ENCODE measurements at regions not wholly inside any gene's neighbourhood (a gene's known extent, or its start where the extent isn't known, plus 50 kb on each side); places are given as distances from the start of the nearest gene placed in this dataset.
"Not testable (repeated sequence)": the region's sequence is repeated elsewhere in the genome, so short reads cannot be mapped to it uniquely, and the experiment has no call there.

DNA sequence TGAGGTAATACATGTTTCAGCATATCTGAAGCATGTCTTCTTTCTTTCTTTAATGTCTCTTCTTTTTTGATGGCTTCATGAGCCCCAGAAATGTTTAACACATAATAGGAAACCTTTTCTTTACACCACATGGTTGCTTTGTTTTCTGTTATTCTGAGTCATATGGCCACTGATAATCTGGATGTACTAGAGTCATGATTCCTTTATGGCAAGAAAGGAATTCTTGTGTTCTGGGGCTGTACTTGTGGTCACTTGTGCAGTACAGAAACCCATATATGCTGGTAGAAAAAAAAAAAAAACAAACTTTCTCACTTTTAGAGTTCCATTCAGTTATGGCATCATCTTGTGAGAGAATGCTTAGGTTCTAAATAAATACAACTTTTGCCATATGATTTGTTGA lies 1669.3 kb upstream of the CDH9 start:
- no peak for DNase-seq (ENCODE audit: low read depth in 3 of 3, low spot score in 2 of 3)

DNA sequence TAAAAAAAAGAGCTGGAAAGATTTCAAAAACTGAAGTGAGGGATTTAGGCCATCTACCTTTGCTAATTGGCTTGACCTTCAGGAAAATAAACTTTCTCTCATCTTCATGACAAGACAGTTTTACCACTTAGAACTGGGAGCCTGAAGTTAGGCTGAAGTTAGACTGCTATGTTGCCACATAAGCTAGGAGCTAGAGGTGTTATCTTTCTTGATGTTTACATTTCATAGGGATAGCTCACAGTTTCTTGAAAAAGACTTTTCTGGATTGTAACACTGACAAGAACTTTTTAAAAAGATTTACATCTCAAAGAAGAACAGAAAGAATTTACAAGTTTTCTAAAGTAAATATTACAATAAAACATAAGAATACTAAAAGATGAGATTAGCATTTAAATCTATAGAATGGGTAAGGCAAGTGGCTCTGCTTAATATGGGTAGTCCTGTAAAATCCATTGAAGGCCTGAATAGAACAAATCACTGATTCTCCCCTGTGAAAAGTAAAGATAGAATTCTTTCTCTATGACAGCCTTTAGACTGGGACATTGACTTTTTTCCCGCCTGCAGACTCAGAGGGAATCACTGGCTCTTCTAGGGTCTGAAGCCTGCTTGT lies 1665.4 kb upstream of the CDH9 start:
- no peak for DNase-seq (ENCODE audit: low read depth in 3 of 3, low spot score in 2 of 3)

DNA sequence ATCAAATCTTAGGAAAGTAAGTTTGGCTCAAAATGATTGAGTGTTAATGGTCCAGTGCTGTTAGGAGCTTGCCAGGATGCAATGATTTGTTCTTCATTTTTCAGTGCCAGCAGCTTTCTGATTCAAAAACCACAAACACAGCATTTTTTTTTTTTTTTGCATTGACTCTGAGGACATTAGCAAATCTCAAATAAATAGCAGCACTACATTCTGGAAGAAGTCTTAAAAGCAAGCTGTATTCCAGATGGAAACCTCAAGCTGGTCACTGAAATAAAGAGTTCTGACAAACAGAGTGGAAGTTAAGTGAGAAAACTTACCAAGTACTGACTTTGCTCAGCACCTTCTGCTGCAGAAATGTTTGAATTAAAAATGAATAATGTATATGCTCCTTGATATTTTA lies 1653.1 kb upstream of the CDH9 start:
- DNase-seq (ENCODE audit: low read depth in 3 of 3, low spot score in 2 of 3): no peak

DNA sequence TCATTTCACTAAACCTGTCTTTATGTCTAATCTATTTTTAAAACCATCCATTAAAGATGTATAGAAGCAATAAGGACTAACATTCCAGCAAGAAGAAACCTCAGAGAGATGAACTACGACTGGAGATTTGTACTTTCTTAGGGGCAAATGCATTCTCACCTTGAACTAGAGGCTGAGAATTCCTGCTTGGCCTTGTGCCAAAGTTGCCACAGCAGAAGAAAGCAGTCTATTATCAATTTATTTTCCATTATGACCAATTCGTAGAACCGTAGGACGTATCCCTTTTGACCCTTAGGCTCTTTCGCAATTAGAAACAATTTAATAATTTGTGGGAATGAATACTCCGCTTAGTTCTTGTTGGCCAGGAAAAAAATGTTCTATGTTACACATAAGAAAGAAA lies 1647.4 kb upstream of the CDH9 start:
- no peak for DNase-seq (ENCODE audit: low read depth in 3 of 3, low spot score in 2 of 3)

DNA sequence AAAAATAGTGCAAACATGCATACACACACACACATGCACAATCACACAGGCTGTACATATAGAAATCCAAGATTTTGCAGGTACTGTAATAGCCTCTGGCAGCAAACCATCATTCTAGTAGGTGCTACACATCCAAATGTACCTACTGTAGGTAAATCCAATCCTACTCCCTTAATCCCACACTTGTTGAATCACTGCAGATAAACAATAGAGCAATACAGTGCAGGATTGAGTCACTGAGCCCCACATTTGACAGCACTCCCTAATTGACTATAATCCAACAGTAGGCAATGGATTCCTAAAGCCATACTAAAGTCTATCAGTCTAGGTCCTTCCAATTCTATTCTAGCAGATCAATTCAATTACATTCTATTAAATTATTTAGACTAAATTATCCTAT lies 1640.5 kb upstream of the CDH9 start:
- DNase-seq (ENCODE audit: low read depth in 3 of 3, low spot score in 2 of 3): no peak

DNA sequence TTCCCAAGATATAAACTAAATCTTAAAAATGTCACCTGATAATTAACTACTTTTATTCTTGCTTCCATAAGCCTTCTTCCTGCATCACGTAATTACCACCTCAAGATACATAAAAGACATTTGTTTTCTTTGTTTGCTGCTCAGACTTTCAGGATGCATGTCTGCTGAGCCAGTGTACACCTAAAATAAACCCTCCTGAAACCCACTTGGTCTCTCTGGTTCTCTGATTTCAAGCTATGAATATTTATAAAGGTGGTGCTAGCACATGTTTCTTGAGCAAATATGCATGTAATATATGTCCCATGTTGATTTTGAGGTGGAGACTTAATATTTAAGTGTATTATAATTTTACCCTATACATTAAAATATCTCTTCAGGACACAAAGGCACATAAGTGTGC lies 1627.7 kb upstream of the CDH9 start:
- DNase-seq (ENCODE audit: low read depth in 3 of 3, low spot score in 2 of 3): no peak

DNA sequence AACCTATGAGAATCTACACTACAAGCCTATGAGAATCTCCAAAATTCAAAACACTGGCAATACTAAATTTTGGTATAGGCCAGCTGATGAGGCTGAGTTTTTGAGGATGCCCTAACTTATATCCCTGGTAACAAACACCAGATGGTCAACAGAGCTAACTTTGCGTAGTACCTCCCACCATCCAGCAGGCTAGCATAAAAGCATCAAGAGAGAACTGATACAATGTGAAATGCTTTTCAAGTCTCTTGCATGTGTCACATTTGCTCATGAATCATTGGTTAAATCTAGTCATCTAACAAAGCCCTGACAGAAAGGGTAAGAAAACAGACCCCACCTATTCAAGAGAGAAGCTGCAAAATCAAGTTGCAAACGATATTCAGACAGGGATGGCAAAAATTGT lies 1609.7 kb upstream of the CDH9 start:
- no peak for DNase-seq (ENCODE audit: low read depth in 3 of 3, low spot score in 2 of 3)

DNA sequence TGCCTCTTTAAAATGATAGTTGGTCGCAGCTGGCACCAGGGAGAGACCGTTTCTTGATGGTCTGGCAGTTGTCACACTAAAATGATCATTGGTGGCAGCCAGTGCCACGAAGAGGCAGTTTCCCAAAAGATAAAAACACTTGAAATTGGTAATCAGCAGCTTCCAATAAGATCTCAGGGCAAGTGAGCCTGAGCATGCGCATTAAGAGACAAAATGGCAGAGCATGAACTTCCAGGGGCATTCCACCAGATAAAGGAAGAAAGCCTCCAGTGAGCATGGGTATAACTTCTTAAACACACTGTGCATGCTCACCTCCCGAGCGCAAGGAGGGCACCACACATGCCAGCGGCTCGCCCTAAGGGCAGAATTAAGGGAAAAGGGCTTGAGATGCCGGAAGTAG lies 1594.2 kb upstream of the CDH9 start:
- no peak for DNase-seq (ENCODE audit: low read depth in 3 of 3, low spot score in 2 of 3)

DNA sequence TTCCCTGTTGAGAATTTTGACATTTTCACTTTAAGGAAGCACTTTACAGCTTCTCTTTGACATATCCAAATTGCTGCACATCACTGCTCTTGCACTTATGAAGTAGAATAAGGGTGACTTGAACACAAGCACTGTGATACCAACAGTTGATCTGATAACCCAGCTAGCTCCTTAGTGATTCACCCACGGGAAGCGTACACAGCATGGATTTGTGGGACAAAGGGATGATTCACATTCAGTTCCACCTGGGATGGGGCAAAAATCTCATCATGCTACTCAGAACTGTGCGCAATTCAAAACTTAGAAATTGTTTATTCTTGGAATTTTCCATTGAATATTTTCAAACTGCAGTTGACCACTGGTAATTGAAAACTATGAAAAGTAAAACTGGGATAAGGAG lies 1565.5 kb upstream of the CDH9 start:
- no peak for DNase-seq (ENCODE audit: low read depth in 3 of 3, low spot score in 2 of 3)

DNA sequence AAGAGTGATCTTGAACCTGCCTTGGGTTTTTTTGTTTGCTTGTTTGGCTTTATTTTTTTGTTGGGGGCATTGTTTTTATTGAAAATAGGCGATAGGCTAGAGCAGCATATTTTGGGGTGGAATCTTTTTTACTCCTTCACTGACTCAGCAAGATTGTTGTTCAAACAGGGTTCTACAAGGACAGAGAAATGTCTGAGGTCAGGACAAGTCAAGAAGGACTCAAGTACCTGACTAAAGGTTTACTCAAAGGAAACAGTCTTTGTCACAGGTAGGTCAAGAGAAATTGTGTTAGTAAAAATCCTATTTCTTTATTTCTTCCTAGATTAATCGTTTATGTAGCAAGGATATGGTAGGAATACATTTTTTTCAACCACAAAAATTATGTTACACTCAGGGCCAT lies 1564.0 kb upstream of the CDH9 start:
- DNase-seq (ENCODE audit: low read depth in 3 of 3, low spot score in 2 of 3): no peak

DNA sequence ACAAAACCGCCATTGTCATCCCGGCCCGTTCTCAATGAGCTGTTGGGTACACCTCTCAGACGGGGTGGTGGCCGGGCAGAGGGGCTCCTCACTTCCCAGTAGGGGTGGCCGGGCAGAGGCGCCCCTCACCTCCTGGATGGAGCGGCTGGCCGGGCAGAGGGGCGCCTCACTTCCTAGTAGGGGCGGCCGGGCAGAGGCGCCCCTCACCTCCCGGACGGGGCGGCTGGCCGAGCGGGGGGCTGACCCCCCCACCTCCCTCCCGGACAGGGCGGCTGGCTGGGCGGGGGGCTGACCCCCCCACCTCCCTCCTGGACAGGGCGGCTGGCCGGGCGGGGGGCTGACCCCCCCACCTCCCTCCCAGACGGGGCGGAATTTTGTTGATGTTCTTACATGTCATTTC lies 1558.3 kb upstream of the CDH9 start:
- DNase-seq (ENCODE audit: low read depth in 3 of 3, low spot score in 2 of 3): not testable (repeated sequence)

DNA sequence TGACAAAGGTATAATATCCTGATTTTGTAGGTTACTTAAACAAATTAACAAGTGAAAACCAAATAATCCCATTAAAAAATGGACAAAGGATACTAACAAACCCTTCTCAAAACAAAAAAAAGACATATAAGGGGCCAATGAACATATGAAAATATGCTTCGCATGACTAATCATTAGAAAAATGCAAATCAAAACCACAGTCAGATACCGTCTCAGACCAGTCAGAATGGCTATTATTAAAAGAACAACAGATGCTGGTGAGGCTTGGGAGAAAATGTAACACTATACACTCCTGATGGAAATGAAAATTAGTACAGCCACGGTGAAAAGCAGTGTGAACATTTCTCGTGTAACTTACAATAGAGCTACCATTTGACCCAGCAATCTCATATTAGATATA lies 1542.2 kb upstream of the CDH9 start:
- DNase-seq (ENCODE audit: low read depth in 3 of 3, low spot score in 2 of 3): no peak

DNA sequence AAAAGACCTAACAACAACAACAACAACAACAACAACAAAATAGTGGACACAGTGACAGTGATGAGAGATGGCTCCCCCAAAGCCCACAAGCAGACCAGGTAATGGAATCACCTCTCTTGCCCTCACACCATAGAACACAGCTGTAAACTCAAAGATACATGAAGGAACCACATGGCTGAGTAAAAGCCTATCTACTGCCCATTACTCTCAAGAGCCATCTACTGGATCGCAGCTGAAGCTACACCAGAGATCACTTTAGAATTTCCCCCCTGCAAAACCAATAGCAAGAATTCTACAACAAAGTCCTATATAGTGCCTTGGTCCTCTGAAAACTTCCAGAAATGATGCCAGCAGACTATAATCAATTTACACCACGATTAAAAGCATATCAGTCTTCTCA lies 1537.6 kb upstream of the CDH9 start:
- DNase-seq (ENCODE audit: low read depth in 3 of 3, low spot score in 2 of 3): no peak

DNA sequence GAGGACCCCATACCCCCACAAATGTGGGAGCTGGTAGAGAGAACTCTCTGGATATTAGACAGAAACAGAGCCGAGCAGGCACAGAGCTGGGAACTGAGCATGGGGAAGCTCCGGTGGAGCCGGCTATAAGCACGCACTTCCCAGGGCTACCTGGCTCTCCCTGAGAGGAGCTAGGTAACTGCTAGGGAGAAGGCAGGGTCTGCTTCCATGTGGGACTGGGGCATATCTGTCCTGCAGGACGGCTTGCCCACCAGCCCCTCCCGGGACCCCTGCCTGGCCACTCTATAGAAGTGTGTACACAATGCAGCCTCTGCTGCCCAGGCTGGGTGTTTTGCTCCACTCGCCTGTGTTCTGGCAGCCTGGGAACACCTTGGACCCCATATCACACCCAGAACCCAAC lies 1537.0 kb upstream of the CDH9 start:
- DNase-seq (ENCODE audit: low read depth in 3 of 3, low spot score in 2 of 3): no peak

DNA sequence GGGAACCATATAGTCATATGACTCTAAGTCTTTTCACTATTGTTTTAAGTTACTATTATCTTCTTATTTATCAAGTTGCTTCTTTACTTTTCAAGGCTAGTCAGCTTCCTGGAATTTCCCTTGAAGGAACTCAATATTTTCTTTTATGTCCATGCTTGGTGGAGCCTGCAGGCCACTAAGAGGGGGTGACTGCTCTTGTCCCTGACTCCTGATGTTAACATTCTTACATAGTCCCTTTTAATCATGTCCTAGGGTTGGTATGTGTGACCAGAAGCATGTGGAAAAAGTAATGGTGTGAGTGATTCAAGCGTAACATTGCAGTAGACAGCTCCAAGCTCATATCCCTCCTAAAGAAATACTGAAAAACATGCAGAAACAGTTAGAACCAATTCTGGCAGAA lies 1536.2 kb upstream of the CDH9 start:
- no peak for DNase-seq (ENCODE audit: low read depth in 3 of 3, low spot score in 2 of 3)

DNA sequence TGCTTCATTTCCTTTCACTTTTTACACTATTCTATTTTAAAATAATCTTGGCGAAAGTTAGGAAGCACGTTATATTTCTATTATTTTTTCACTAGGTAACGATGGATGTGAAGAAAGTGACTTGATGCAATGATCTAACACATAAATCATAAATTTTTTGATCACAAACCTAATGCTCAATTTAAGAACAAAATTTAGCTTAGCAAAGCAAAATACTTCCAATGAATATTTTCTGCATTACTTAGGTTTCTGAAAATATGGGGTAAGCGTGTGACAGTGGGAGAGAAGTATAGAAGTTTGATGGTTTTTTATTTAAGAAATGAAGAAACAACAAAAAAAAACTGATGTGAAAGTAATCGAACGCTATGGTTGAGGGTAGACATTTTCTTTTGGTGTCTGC lies 1528.7 kb upstream of the CDH9 start:
- DNase-seq (ENCODE audit: low read depth in 3 of 3, low spot score in 2 of 3): no peak

DNA sequence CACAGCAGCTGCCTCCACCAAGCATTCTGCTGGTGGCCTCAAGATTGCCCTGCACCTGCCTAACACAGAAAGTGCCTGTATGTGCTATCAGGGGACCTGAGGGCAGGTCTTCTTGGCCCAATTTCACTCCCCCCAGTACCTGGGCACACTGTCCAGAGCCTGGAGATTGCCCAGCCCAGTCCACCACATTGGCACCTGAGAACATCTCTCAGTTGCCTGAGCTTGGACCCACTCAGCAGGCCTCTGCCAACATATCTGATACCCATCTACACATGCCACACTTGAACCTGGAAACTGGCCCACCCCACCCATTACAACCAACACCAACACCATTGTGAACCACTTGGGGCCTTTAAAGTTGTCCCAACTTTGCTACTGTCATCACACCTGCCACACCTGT lies 1523.1 kb upstream of the CDH9 start:
- no peak for DNase-seq (ENCODE audit: low read depth in 3 of 3, low spot score in 2 of 3)

DNA sequence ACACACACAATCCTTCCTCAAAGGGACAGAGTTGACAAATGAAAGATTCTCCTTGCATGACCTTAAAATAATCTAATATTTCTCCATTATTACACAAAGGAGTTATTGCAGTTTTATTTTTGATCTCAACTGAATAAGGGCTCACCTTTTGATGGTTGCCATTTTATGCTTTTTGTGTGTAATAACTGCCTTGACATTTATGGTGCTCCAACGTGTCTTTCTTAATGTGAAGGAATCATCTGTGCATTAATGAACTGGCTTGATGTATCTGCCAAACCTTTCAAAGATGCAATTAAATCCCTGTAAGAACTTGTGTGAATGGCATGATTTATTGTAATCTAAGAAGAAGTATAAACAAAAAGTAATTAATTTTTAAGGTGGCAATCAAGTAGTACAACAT lies 1519.8 kb upstream of the CDH9 start:
- DNase-seq (ENCODE audit: low read depth in 3 of 3, low spot score in 2 of 3): no peak

DNA sequence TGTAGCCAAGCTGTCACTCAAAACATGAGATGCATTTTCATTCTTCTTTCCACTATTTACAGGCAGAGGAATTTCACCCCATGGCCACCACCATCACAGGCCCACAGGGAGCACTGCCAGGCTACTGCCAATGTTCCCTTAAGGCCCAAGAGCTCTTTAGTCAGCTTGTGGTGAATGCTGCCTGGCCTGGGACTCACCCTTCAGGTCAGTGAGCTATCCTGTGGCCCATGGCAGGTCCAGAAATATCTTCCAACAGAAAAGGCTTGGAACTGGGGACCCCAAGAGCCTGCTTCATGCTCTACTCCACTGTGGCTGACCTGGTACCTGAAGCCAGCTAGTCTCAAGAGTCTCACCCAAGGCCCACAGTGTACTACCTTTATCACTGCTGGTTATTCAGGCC lies 1518.7 kb upstream of the CDH9 start:
- DNase-seq (ENCODE audit: low read depth in 3 of 3, low spot score in 2 of 3): no peak

DNA sequence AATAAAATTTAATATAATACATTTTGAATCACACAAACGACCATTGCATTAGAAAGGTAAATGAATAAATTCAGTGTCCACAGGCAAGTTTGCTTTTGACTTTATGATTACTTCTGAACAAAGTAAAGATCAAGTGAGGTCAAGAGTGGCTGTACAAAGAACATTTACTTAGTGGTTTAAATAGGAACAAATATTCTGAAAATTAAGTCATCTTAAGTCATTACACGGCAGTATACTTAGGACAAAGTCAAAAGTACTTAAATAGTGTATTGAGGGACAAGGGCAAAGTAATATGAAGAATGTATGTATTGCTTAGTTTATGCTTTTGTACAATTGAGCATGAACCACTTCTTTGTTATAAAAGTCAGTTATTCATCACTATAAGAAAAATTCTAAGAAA lies 1511.2 kb upstream of the CDH9 start:
- no peak for DNase-seq (ENCODE audit: low read depth in 3 of 3, low spot score in 2 of 3)

DNA sequence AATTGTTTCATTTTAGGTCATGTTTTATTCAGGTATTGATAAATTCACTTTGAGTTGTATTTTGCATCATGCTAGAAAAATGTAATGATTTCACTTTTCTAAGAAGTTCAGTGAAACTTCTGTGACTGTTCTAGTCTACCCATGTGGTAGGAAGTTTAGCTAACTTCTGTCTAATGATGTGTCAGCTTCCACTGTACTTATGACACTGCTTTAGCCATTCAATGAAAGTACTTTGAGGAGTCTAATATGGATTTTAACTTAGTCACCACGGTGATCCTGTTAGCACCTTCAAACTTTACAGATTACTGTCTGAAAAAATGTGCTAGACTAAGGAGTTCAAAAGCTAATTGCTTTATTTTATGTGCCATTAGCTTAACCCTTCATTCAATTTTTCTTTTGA lies 1510.5 kb upstream of the CDH9 start:
- no peak for DNase-seq (ENCODE audit: low read depth in 3 of 3, low spot score in 2 of 3)

DNA sequence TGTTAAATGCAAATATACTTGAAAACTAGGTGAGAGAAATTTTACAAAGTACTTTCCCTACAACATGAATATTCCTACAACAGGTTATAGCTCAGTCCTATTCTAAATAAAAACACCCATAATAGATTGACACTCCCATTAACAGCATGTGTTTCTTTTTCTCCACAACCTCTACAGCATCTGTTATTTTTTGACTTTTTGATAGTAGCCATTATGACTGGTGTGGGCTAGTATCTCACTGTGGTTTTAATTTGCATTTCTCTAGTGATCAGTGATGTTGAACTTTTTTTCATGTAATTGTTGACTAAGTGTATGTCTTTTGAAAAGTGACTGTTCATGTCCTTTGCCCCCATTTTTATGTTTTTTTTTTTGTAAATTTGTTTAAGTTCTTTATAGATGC lies 1506.1 kb upstream of the CDH9 start:
- no peak for DNase-seq (ENCODE audit: low read depth in 3 of 3, low spot score in 2 of 3)

DNA sequence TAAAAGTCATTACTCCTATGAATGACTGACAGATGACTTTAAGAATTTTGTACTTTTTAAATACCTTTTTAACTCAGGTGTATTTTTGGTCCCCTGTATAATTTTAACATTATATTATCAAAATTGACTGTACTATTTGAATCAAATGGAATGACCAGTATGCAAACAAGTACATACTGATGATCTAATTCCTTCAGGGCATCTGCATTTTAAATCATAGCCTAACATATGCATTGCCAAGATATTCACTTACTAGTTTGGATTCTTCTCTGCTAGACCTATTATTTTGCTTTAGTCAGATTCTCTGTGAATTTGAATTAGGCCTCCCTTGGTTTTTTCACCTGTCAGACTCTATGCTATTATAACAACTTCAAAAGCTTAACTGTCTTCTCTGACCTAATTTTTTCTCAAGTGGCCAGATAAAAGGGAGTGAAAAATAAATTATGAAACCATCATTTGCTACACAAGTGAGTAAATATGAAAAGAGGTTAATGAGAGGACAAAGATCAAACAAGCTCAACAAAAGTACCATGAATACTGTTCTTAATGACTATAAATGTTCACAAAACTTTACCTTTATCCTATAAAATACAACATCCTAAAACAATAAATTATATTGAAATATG lies 1505.2 kb upstream of the CDH9 start:
- no peak for DNase-seq (ENCODE audit: low read depth in 3 of 3, low spot score in 2 of 3)
